GM19452 (cell line): ENCODE measurements at regions not wholly inside any gene's neighbourhood (a gene's known extent, or its start where the extent isn't known, plus 50 kb on each side); places are given as distances from the start of the nearest gene placed in this dataset.

ENCODE experiments used
- ATAC-seq: cut with Tn5 transposase; IDR thresholded peaks from one replicate; pipeline ENCODE4 v1.9.1; 2021; ENCODE audit not compliant: unreplicated experiment

DNA sequence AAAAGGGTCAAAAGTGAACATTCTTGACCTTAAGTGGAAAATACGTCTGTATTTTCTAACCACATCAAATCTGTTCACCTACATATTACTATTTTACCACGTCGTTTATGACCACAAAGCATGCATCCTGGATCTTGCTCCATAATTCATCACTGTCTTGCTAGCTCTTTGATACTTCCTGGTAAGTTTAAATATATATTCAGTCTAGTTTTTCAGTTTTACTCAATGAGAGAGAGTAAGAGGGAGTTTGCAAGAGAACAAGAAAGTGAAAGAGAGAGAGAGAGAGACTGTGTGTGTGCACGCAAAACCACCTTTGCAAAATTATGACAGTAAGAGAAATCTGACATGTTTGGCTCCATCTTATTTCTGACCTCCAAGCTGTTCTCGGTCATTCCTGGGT lies 173.7 kb upstream of the GALNTL6 start:
- ATAC-seq = peak; percentile 88

DNA sequence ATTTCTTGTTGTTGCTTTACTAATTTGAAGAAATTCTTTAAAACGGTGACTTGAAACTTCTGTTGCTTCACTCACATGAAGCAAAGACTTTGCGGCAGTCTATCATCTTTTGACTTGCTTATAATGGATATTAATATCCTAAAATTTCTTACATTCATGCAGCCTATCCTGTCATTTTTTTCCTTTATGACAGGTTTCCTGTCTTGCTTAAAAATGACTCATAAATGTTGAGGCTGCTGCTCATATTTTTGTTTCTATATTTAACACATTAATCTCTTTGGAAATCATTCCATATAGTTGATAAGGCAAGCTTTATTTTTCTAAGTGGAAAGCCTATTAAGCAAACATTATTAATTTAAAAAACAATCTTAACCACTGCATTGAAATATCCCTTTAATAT lies 176.6 kb upstream of the GALNTL6 start:
- ATAC-seq = no peak

DNA sequence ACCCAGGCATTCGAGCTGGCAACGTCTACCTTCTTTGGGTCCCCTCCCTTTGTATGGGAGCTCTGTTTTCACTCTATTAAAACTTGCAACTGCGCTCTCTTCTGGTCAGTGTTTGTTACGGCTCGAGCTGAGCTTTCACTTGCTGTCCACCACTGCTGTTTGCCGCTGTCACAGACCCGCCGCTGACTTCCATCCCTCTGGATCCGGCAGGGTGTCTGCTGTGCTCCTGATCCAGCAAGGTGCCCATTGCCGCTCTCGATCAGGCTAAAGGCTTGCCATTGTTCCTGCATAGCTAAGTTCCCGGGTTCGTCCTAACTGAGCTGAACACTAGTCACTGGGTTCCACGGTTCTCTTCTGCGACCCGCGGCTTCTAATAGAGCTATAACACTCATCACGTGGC lies 183.5 kb upstream of the GALNTL6 start:
- no peak for ATAC-seq

DNA sequence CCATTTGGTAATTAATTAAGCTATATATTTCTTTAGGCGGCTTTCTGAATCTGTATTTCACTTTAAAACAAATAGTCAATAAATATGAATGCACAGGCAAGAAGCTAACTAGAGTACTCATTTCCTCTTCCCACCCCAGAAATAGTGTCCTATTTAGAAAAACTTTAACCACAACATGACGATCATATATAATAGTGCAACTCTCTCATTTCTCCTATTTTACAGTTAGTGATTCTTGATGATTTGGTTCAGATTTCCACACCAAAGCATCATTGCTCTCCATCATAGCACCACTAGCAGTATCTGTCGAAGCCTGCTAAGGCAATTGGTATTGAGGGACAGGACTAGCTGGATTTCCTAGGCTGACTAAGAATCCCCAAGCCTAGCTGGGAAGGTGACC lies 184.0 kb upstream of the GALNTL6 start:
- ATAC-seq = peak; percentile 85

GRCh38 chr4:171626554-171626953 lies 186.7 kb upstream of the GALNTL6 start:
- ATAC-seq = no peak

GRCh38 chr4:171622729-171623128 lies 190.5 kb upstream of the GALNTL6 start:
- no peak for ATAC-seq

GRCh38 chr4:171621646-171622045 lies 191.6 kb upstream of the GALNTL6 start:
- ATAC-seq = no peak

- no peak for ATAC-seq
Measured at GRCh38 chr4:171612907-171613306, 200.3 kb upstream of the GALNTL6 start.

GRCh38 chr4:171602638-171603355 lies 210.4 kb upstream of the GALNTL6 start:
- no peak for ATAC-seq

DNA sequence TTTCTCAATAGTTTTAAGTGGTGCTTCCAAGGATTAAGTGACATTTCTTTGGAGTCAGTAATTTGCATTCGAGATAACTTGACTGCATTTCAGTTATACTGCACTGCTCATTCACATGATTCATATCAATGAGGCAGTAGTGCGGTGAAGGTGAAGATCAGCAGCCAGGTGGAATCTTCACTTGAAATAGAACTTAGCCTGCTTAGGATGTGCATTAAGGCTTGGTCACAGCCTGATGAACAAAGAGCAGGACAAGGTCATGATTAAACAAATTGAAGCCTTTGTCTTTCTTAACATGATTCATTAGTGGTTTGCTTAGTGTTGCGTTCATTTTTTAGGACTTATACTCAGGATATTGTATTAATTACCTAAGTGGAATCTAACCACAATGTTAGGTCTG lies 212.1 kb upstream of the GALNTL6 start:
- no peak for ATAC-seq

- no peak for ATAC-seq
Measured at GRCh38 chr4:171599628-171600027, 213.6 kb upstream of the GALNTL6 start.

GRCh38 chr4:171594293-171594692 lies 218.9 kb upstream of the GALNTL6 start:
- ATAC-seq = no peak

DNA sequence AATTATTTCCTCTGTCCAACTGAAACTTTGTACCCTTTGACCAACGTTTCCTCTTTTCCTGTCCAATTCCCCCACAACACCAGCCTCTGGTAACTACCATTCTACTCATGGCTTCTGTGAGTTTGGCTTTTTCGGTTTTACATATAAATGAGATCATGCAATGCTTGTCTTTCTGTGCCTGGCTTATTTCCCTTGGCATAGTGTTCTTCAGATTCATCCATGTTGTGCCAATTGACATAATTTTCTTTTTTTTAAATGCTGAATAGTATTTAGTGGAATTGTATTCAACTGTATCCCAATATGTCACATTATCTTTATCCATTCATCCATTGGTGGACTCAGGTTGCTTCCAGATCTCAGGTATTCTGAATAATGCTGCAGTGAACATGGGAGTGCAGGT lies 222.5 kb upstream of the GALNTL6 start:
- ATAC-seq = no peak

GRCh38 chr4:171588764-171589163 lies 224.4 kb upstream of the GALNTL6 start:
- ATAC-seq = no peak

GRCh38 chr4:171588051-171588545 lies 225.1 kb upstream of the GALNTL6 start:
- ATAC-seq = no peak

DNA sequence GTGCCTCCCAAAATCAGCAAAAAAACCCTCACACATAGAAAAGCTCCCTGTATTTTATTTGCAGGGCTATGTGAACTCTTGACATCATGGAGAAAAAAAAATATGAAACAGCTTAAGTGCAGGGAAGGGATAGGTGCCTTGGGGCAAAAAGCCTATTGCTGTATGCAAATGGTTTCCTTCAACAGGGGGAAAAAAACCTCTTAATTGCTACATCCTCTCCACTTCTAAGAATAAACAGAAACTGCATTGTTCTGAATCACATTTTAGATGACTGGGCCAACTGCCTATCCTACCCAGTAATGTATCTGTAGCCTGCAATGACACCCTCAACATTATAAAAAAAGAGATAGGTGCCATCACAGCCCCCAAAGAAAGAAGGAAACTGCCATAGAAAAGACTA lies 229.4 kb upstream of the GALNTL6 start:
- ATAC-seq = no peak

GRCh38 chr4:171582961-171583581 lies 230.1 kb upstream of the GALNTL6 start:
- no peak for ATAC-seq

GRCh38 chr4:171573181-171573580 lies 240.0 kb upstream of the GALNTL6 start:
- no peak for ATAC-seq

DNA sequence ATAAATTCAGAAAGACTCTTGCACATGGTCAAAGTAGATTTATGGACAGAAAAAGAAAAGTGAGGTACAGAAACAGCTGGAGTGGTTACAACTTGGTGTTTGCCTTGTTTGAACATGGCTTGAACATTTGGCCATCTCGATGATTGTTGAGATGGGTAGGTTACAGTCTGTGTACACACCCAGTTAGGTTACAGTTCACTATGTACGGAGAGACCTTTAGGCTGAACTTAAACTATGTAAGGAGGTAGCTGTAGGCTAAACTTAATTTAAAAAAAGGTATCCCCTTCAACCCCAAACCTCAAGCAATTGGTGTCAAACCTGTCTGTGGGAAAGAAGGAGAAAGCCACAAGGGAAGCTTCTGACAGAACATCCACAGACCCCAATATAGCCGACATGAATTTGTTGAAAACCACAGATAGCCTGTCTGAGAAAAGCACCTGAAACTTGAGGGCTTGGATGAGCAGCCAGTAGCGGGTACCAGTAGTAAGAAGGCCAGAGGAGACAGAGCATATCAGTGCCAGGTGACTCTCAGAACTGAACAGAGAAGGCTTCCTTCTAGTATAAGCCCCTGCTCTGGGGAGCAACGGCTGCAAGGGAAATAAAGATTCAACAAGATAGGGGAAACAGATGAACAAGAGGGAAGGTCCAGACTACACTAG lies 247.9 kb upstream of the GALNTL6 start:
- peak; percentile 76 for ATAC-seq

- ATAC-seq = no peak
Measured at GRCh38 chr4:171561419-171561818, 251.8 kb upstream of the GALNTL6 start.

- ATAC-seq = no peak
Measured at GRCh38 chr4:171553961-171554360, 259.2 kb upstream of the GALNTL6 start.

- no peak for ATAC-seq
Measured at GRCh38 chr4:171542640-171543039, 270.6 kb upstream of the GALNTL6 start.
